GM12878 (cell line): ENCODE measurements at regions not wholly inside any gene's neighbourhood (a gene's known extent, or its start where the extent isn't known, plus 50 kb on each side); places are given as distances from the start of the nearest gene placed in this dataset.

Experiments
- ATAC-seq: fragments of 200-7000 bp; cut with Tn5 transposase; 3 replicates; pipeline ENCODE4 v1.9.1; 2020; ENCODE audit warnings: mild to moderate bottlenecking, moderate library complexity
- BruUV-seq: library from RNA; stranded (reverse); fragments of 400-500 nt; replicated peaks from 2 replicates; lab custom pipeline; 2021; lab: Mats Ljungman, UMichigan
- CTCF ChIA-PET: fragments of 300-600 bp; sonication (Branson Sonifier 250); formaldehyde crosslinking; extraction: SDS; loops from one replicate; lab custom pipeline; 2021; ENCODE audit warnings: inconsistent platforms; lab: Yijun Ruan, JAX
- POLR2A ChIA-PET: fragments of 350-600 bp; formaldehyde crosslinking; extraction: SDS; loops from one replicate; lab custom pipeline; 2021; ENCODE audit warnings: inconsistent platforms; lab: Charles Lee
- RAD21 ChIA-PET: fragments of 300-600 bp; sonication (Branson Sonifier 250); formaldehyde crosslinking; loops from one replicate; lab custom pipeline; 2023; ENCODE audit warnings: antibody characterized with exemption; ENCODE audit not compliant: unreplicated experiment; lab: Charles Lee
- SMC1A ChIA-PET: fragments of 300-600 bp; sonication (Branson Sonifier 250); formaldehyde crosslinking; loops from one replicate; lab custom pipeline; 2023; ENCODE audit not compliant: unreplicated experiment, uncharacterized antibody; lab: Charles Lee
- DNase-seq: peaks from one replicate; pipeline ENCODE4 v3.0.0-alpha.2; 2011; ENCODE audit warnings: low read depth, low spot score
- FAIRE-seq: peaks from 3 replicates; lab custom pipeline; 2011; peaks lifted over from hg19 to GRCh38; lab: Jason Lieb, UNC
- H2AFZ ChIP-seq: 2 replicates; pipeline ENCODE4 v1.6.0; 2011; ENCODE audit warnings: low read depth, low read length, control low read depth; ENCODE audit not compliant: control insufficient read depth
- H3K27ac ChIP-seq: 2 replicates; pipeline ENCODE4 v1.5.1; 2011; ENCODE audit warnings: control low read depth; ENCODE audit not compliant: control insufficient read depth, insufficient read depth
- H3K27me3 ChIP-seq, 2 experiments: replicated peaks in 1 of 2; 2 replicates each; pipeline versions ENCODE4 v1.6.0 to v1.6.1; 2011; ENCODE audit warnings: low read length in 1 of 2; ENCODE audit not compliant: control insufficient read depth in 2 of 2, insufficient read depth in 2 of 2
- H3K36me3 ChIP-seq, 2 experiments: 2 replicates each; pipeline ENCODE4 v1.5.1; 2011; ENCODE audit warnings: low read length in 1 of 2; ENCODE audit not compliant: control insufficient read depth in 2 of 2, insufficient read depth in 2 of 2
- H3K4me1 ChIP-seq: 2 replicates; pipeline ENCODE4 v1.6.1; 2011; ENCODE audit warnings: mild to moderate bottlenecking, low read length, moderate library complexity, mixed read lengths; ENCODE audit not compliant: control insufficient read depth, insufficient read depth
- H3K4me2 ChIP-seq: 2 replicates; pipeline ENCODE4 v1.6.0; 2011; ENCODE audit warnings: control low read depth; ENCODE audit not compliant: control insufficient read depth, insufficient read depth
- H3K4me3 ChIP-seq: fragments of 200-600 bp; sonication (generic); 2 replicates; pipeline ENCODE4 v1.5.1; 2016
- H3K79me2 ChIP-seq: 2 replicates; pipeline ENCODE4 v1.6.0; 2011; ENCODE audit warnings: low read length; ENCODE audit not compliant: control insufficient read depth, insufficient read depth
- H3K9ac ChIP-seq: 2 replicates; pipeline ENCODE4 v1.8.0; 2011; ENCODE audit warnings: low read length, control low read depth, mixed read lengths; ENCODE audit not compliant: control insufficient read depth, insufficient read depth
- H3K9me3 ChIP-seq: replicated peaks from 3 replicates; pipeline ENCODE4 v1.5.1; 2011; ENCODE audit warnings: mild to moderate bottlenecking, low read length; ENCODE audit not compliant: control insufficient read depth, insufficient read depth
- H4K20me1 ChIP-seq: 2 replicates; pipeline ENCODE4 v1.6.0; 2011; ENCODE audit not compliant: control insufficient read depth, insufficient read depth
- DPF2 ChIP-seq: fragments of 450-650 bp; IDR thresholded peaks from 2 replicates; pipeline ENCODE4 v1.6.1; 2017; ENCODE audit warnings: mild to moderate bottlenecking
- E2F8 ChIP-seq: fragments of 450-650 bp; IDR thresholded peaks from 2 replicates; pipeline ENCODE4 v1.6.1; 2018; ENCODE audit warnings: mild to moderate bottlenecking, low read depth, moderate library complexity; ENCODE audit not compliant: partially characterized antibody
- GATAD2B ChIP-seq: fragments of 450-650 bp; conservative IDR thresholded peaks from 2 replicates; pipeline ENCODE4 v1.6.1; 2017; ENCODE audit warnings: low read depth, mild to moderate bottlenecking, moderate library complexity
- MTA2 ChIP-seq: fragments of 450-650 bp; IDR thresholded peaks from 2 replicates; pipeline ENCODE4 v1.6.1; 2016; ENCODE audit warnings: low read depth, mild to moderate bottlenecking, moderate library complexity
- RAD21 ChIP-seq: IDR thresholded peaks from 2 replicates; pipeline ENCODE4 v1.6.1; 2011; ENCODE audit warnings: mild to moderate bottlenecking, low read depth, low read length, moderate library complexity; ENCODE audit not compliant: insufficient read depth
- RBBP5 ChIP-seq: fragments of 200-600 bp; sonication (generic); conservative IDR thresholded peaks from 2 replicates; pipeline ENCODE4 v1.6.1; 2016
- ZNF24 ChIP-seq: fragments of 450-650 bp; IDR thresholded peaks from 2 replicates; pipeline ENCODE4 v1.6.1; 2017; ENCODE audit warnings: antibody characterized with exemption, mild to moderate bottlenecking
- WGBS: methylation state at CpG from one replicate; pipeline ENCODE4 v1.1.6; 2016; ENCODE audit warnings: low lambda C conversion rate; ENCODE audit not compliant: insufficient replicate concordance, insufficient coverage; ENCODE audit errors: missing lambda C conversion rate; 5-methylcytosine and 5-hydroxymethylcytosine counted together
- in situ Hi-C: fragments of 300-500 bp; cut with MboI; formaldehyde crosslinking; loops from 9 replicates; pipeline ENCODE4 v1.14.3; 2018; ENCODE audit warnings: mixed read lengths
- intact Hi-C: fragments of 100-400 bp; cut with micrococcal nuclease; formaldehyde crosslinking; loops from one replicate; pipeline ENCODE4 v1.14.2; 2022; ENCODE audit not compliant: unreplicated experiment
- TF ChIP-seq, protein P1 (sequence below): fragments of 450-650 bp; IDR thresholded peaks from 2 replicates; pipeline ENCODE4 v1.6.1; 2017; ENCODE audit warnings: mild to moderate bottlenecking, moderate library complexity

DNA sequence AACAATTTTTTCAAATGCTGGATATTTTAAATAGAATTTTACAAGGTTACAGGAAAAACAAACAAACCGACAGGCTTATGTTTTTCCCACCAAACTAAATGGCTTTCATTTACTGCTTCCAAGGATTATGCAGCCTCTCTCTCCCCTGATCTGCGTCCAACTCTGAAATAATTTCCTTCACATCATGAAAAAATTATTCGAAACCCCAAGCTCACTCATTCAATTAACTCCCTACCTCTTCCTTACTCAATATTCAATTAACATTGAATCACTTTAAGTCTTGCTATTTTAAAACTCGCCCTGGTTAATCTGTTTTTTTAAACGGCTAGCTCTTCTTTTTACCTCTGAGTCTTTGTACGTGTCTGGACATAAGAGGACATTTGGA is 336.2 kb downstream of the AGTPBP1 start (continued):
- TF ChIP-seq E2F8 (no peak), DPF2 (no peak), RAD21 (no peak), GATAD2B (no peak), RBBP5 (no peak)

DNA sequence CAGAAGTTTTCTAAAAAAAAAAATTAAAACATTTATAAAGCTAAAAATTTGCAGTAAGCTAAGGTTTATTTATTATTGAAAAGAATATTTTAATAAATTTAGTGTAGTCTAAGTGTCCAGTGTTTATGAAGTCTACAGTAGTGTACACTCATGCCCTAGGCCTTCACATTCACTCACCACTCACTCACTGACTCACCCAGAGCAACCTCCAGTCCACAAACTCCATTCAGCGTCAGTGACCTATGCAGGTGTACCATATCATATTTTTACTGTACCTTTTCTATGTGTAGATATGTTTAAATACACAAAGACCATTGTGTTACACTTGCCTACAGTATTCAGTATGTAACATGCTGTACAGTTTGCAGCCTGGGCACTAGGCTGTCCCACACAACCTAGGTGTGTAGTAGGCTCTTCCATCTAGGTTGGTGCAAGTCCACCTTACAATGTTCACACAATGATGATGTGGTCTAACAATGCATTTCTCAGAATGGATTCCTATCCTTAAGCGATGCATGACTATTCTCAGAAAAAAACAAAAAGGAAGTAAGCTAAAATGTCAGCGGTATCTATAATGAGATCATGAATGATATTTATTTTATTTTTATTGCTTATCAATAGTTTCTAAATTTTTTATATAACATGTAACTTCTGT is 336.7 kb downstream of the AGTPBP1 start:
- Histone ChIP-seq H3K27me3 (peaks cover 0 to 3% of the 10 kb centered on the region in 2 experiments; a peak in 1 of 4 replicates), H4K20me1 (no peaks in the 10 kb centered on the region), H3K9me3 (no peaks in the 10 kb centered on the region), H3K27ac (no peak overlapping the region), H3K4me2 (no peak overlapping the region), H3K36me3 (no peaks in the 10 kb centered on the region), H3K4me3 (no peak overlapping the region), H3K79me2 (no peaks in the 10 kb centered on the region), H2AFZ (no peak overlapping the region), H3K9ac (no peak overlapping the region), H3K4me1 (no peaks in the 10 kb centered on the region)
- FAIRE-seq (no peak), ATAC-seq (no peak), DNase-seq (no peak)
- 67% methylated on average over 3 of the region's 3 CpGs for WGBS
- ChIA-PET RAD21 (no interaction called here), POLR2A (no interaction called here), CTCF (interaction anchor here (0.7 to 1.3 kb wide), 3 partner anchors 15 to 73 kb away, joined by 3 to 5 read pairs (median 3); no protein-coding TSS in a partner anchor), SMC1A (interaction anchor here (1.6 kb wide), 1 partner anchor 36 kb away, joined by 3 read pairs; no protein-coding TSS in a partner anchor)
- in situ Hi-C loops: no loop called here
- no TSS peak for BruUV-seq
- TF ChIP-seq ZNF24 (no peak), MTA2 (no peak)
- TF ChIP-seq, protein P1, sequence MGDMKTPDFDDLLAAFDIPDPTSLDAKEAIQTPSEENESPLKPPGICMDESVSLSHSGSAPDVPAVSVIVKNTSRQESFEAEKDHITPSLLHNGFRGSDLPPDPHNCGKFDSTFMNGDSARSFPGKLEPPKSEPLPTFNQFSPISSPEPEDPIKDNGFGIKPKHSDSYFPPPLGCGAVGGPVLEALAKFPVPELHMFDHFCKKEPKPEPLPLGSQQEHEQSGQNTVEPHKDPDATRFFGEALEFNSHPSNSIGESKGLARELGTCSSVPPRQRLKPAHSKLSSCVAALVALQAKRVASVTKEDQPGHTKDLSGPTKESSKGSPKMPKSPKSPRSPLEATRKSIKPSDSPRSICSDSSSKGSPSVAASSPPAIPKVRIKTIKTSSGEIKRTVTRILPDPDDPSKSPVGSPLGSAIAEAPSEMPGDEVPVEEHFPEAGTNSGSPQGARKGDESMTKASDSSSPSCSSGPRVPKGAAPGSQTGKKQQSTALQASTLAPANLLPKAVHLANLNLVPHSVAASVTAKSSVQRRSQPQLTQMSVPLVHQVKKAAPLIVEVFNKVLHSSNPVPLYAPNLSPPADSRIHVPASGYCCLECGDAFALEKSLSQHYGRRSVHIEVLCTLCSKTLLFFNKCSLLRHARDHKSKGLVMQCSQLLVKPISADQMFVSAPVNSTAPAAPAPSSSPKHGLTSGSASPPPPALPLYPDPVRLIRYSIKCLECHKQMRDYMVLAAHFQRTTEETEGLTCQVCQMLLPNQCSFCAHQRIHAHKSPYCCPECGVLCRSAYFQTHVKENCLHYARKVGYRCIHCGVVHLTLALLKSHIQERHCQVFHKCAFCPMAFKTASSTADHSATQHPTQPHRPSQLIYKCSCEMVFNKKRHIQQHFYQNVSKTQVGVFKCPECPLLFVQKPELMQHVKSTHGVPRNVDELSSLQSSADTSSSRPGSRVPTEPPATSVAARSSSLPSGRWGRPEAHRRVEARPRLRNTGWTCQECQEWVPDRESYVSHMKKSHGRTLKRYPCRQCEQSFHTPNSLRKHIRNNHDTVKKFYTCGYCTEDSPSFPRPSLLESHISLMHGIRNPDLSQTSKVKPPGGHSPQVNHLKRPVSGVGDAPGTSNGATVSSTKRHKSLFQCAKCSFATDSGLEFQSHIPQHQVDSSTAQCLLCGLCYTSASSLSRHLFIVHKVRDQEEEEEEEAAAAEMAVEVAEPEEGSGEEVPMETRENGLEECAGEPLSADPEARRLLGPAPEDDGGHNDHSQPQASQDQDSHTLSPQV: no peak
- intact Hi-C loops: no loop called here
